ENCODE measurements at regions not wholly inside any gene's neighbourhood (a gene's known extent, or its start where the extent isn't known, plus 50 kb on each side); places are given as distances from the start of the nearest gene placed in this dataset.
"Not testable (repeated sequence)": the region's sequence is repeated elsewhere in the genome, so short reads cannot be mapped to it uniquely, and the experiment has no call there.

- Histone ChIP-seq H3K4me2 (ENCODE audit: low read length) (no peak overlapping the region), H3K79me1 (ENCODE audit: low read length) (no peaks in the 10 kb centered on the region), H3K36me3 (ENCODE audit: control insufficient read depth, insufficient read depth, low read length) (no peaks in the 10 kb centered on the region), H4K8ac (ENCODE audit: low read depth, low read length) (no peak overlapping the region), H3K23ac (ENCODE audit: low read length) (no peak overlapping the region), H3K27me3 (ENCODE audit: insufficient read depth, low read length, poor library complexity) (no peaks in the 10 kb centered on the region), H3K79me2 (ENCODE audit: control insufficient read depth, insufficient read depth, low read length) (no peaks in the 10 kb centered on the region), H2BK120ac (ENCODE audit: low read depth, low read length) (no peak overlapping the region), H3K4ac (ENCODE audit: low read depth, low read length) (no peak overlapping the region), H3K9ac (ENCODE audit: low read length) (no peak overlapping the region), H3K4me1 (ENCODE audit: control insufficient read depth, low read depth, low read length) (no peaks in the 10 kb centered on the region), H4K5ac (ENCODE audit: low read length) (no peak overlapping the region), H3K18ac (ENCODE audit: low read length) (no peak overlapping the region), H2AK5ac (ENCODE audit: low read length) (no peak overlapping the region), H3K56ac (ENCODE audit: low read length) (no peak overlapping the region), H2BK5ac (ENCODE audit: low read length) (no peak overlapping the region), H3K4me3 (ENCODE audit: low read length) (no peak overlapping the region), H2BK15ac (replicated peaks; ENCODE audit: low read depth) (no peak overlapping the region), H3K27ac (ENCODE audit: low read depth, low read length) (no peak overlapping the region)
- DNase-seq = no peak
- WGBS (ENCODE audit: extremely low coverage, insufficient coverage, low lambda C conversion rate) = no CpG with 5 or more reads among the region's 10 CpGs
Observed at GRCh38 chr4:186392017-186392416, 126.0 kb downstream of the F11 start.

- H3K4me2 ChIP-seq (ENCODE audit: low read length); H3K23ac ChIP-seq (ENCODE audit: low read length); H3K4me1 ChIP-seq (ENCODE audit: control insufficient read depth, low read depth, low read length); H3K79me2 ChIP-seq (ENCODE audit: control insufficient read depth, insufficient read depth, low read length); DNase-seq; H3K79me1 ChIP-seq (ENCODE audit: low read length); H4K5ac ChIP-seq (ENCODE audit: low read length); H2BK120ac ChIP-seq (ENCODE audit: low read depth, low read length); H3K4ac ChIP-seq (ENCODE audit: low read depth, low read length); H2BK15ac ChIP-seq (replicated peaks; ENCODE audit: low read depth); H3K56ac ChIP-seq (ENCODE audit: low read length); H2AK5ac ChIP-seq (ENCODE audit: low read length); H3K18ac ChIP-seq (ENCODE audit: low read length); H3K9ac ChIP-seq (ENCODE audit: low read length); H3K27me3 ChIP-seq (ENCODE audit: insufficient read depth, low read length, poor library complexity); H2BK5ac ChIP-seq (ENCODE audit: low read length); H3K27ac ChIP-seq (ENCODE audit: low read depth, low read length); H3K36me3 ChIP-seq (ENCODE audit: control insufficient read depth, insufficient read depth, low read length); H4K8ac ChIP-seq (ENCODE audit: low read depth, low read length); H3K4me3 ChIP-seq (ENCODE audit: low read length): not testable (repeated sequence)
- no CpG with 5 or more reads among the region's 1 CpG for WGBS (ENCODE audit: extremely low coverage, insufficient coverage, low lambda C conversion rate)
Observed at GRCh38 chr4:186384328-186384727, 118.3 kb downstream of the F11 start.

GRCh38 chr4:186368281-186368680 lies 102.3 kb downstream of the F11 start:
- Histone ChIP-seq H2BK5ac (ENCODE audit: low read length) (no peak overlapping the region), H4K8ac (ENCODE audit: low read depth, low read length) (no peak overlapping the region), H4K5ac (ENCODE audit: low read length) (no peak overlapping the region), H3K27me3 (ENCODE audit: insufficient read depth, low read length, poor library complexity) (no peaks in the 10 kb centered on the region), H3K4me2 (ENCODE audit: low read length) (no peak overlapping the region), H3K27ac (ENCODE audit: low read depth, low read length) (no peak overlapping the region), H2BK15ac (replicated peaks; ENCODE audit: low read depth) (no peak overlapping the region), H2BK120ac (ENCODE audit: low read depth, low read length) (no peak overlapping the region), H2AK5ac (ENCODE audit: low read length) (no peak overlapping the region), H3K4ac (ENCODE audit: low read depth, low read length) (no peak overlapping the region), H3K4me1 (ENCODE audit: control insufficient read depth, low read depth, low read length) (no peaks in the 10 kb centered on the region), H3K4me3 (ENCODE audit: low read length) (no peak overlapping the region), H3K79me2 (ENCODE audit: control insufficient read depth, insufficient read depth, low read length) (no peaks in the 10 kb centered on the region), H3K36me3 (ENCODE audit: control insufficient read depth, insufficient read depth, low read length) (no peaks in the 10 kb centered on the region), H3K56ac (ENCODE audit: low read length) (no peak overlapping the region), H3K18ac (ENCODE audit: low read length) (no peak overlapping the region), H3K23ac (ENCODE audit: low read length) (no peak overlapping the region), H3K9ac (ENCODE audit: low read length) (no peak overlapping the region), H3K79me1 (ENCODE audit: low read length) (no peaks in the 10 kb centered on the region)
- no peak for DNase-seq
- WGBS (ENCODE audit: extremely low coverage, insufficient coverage, low lambda C conversion rate) = no CpG with 5 or more reads among the region's 4 CpGs

GRCh38 chr4:186366326-186366725 lies 100.3 kb downstream of the F11 start:
- no peak for DNase-seq
- no peak overlapping the region for H3K56ac ChIP-seq (ENCODE audit: low read length)
- no peaks in the 10 kb centered on the region for H3K79me1 ChIP-seq (ENCODE audit: low read length)
- H3K9ac ChIP-seq (ENCODE audit: low read length) = no peak overlapping the region
- no peak overlapping the region for H3K27ac ChIP-seq (ENCODE audit: low read depth, low read length)
- H4K5ac ChIP-seq (ENCODE audit: low read length) = no peak overlapping the region
- H2BK5ac ChIP-seq (ENCODE audit: low read length) = no peak overlapping the region
- no peak overlapping the region for H2BK120ac ChIP-seq (ENCODE audit: low read depth, low read length)
- H3K4ac ChIP-seq (ENCODE audit: low read depth, low read length) = no peak overlapping the region
- no peak overlapping the region for H2BK15ac ChIP-seq (replicated peaks; ENCODE audit: low read depth)
- WGBS (ENCODE audit: extremely low coverage, insufficient coverage, low lambda C conversion rate) = no CpG with 5 or more reads among the region's 5 CpGs
- H3K4me1 ChIP-seq (ENCODE audit: control insufficient read depth, low read depth, low read length) = no peaks in the 10 kb centered on the region
- no peak overlapping the region for H3K4me3 ChIP-seq (ENCODE audit: low read length)
- H3K36me3 ChIP-seq (ENCODE audit: control insufficient read depth, insufficient read depth, low read length) = no peaks in the 10 kb centered on the region
- H3K79me2 ChIP-seq (ENCODE audit: control insufficient read depth, insufficient read depth, low read length) = no peaks in the 10 kb centered on the region
- no peaks in the 10 kb centered on the region for H3K27me3 ChIP-seq (ENCODE audit: insufficient read depth, low read length, poor library complexity)
- no peak overlapping the region for H3K4me2 ChIP-seq (ENCODE audit: low read length)
- H4K8ac ChIP-seq (ENCODE audit: low read depth, low read length) = no peak overlapping the region
- no peak overlapping the region for H3K23ac ChIP-seq (ENCODE audit: low read length)
- H2AK5ac ChIP-seq (ENCODE audit: low read length) = no peak overlapping the region
- no peak overlapping the region for H3K18ac ChIP-seq (ENCODE audit: low read length)

GRCh38 chr4:186363038-186363437 lies 97.0 kb downstream of the F11 start:
- not testable (repeated sequence) for H3K4me3 ChIP-seq (ENCODE audit: low read length); H2BK5ac ChIP-seq (ENCODE audit: low read length); H2BK15ac ChIP-seq (replicated peaks; ENCODE audit: low read depth); H3K36me3 ChIP-seq (ENCODE audit: control insufficient read depth, insufficient read depth, low read length); H2AK5ac ChIP-seq (ENCODE audit: low read length); H3K9ac ChIP-seq (ENCODE audit: low read length); H3K18ac ChIP-seq (ENCODE audit: low read length); H4K8ac ChIP-seq (ENCODE audit: low read depth, low read length); H3K27me3 ChIP-seq (ENCODE audit: insufficient read depth, low read length, poor library complexity); H2BK120ac ChIP-seq (ENCODE audit: low read depth, low read length); H4K5ac ChIP-seq (ENCODE audit: low read length); H3K4ac ChIP-seq (ENCODE audit: low read depth, low read length); H3K27ac ChIP-seq (ENCODE audit: low read depth, low read length); H3K4me2 ChIP-seq (ENCODE audit: low read length); H3K56ac ChIP-seq (ENCODE audit: low read length); H3K79me2 ChIP-seq (ENCODE audit: control insufficient read depth, insufficient read depth, low read length); H3K4me1 ChIP-seq (ENCODE audit: control insufficient read depth, low read depth, low read length); H3K23ac ChIP-seq (ENCODE audit: low read length); H3K79me1 ChIP-seq (ENCODE audit: low read length)
- DNase-seq = peak; percentile 37
- WGBS (ENCODE audit: extremely low coverage, insufficient coverage, low lambda C conversion rate) = no CpG with 5 or more reads among the region's 6 CpGs

- no peak overlapping the region for H3K18ac ChIP-seq (ENCODE audit: low read length)
- no peaks in the 10 kb centered on the region for H3K36me3 ChIP-seq (ENCODE audit: control insufficient read depth, insufficient read depth, low read length)
- H3K27me3 ChIP-seq (ENCODE audit: insufficient read depth, low read length, poor library complexity) = no peaks in the 10 kb centered on the region
- no peak overlapping the region for H2AK5ac ChIP-seq (ENCODE audit: low read length)
- no peak overlapping the region for H2BK120ac ChIP-seq (ENCODE audit: low read depth, low read length)
- no peak for DNase-seq
- no peak overlapping the region for H3K4ac ChIP-seq (ENCODE audit: low read depth, low read length)
- H3K9ac ChIP-seq (ENCODE audit: low read length) = no peak overlapping the region
- no CpG with 5 or more reads among the region's 4 CpGs for WGBS (ENCODE audit: extremely low coverage, insufficient coverage, low lambda C conversion rate)
- H3K4me3 ChIP-seq (ENCODE audit: low read length) = no peak overlapping the region
- no peak overlapping the region for H2BK5ac ChIP-seq (ENCODE audit: low read length)
- no peak overlapping the region for H3K27ac ChIP-seq (ENCODE audit: low read depth, low read length)
- no peak overlapping the region for H4K5ac ChIP-seq (ENCODE audit: low read length)
- no peak overlapping the region for H3K4me2 ChIP-seq (ENCODE audit: low read length)
- H4K8ac ChIP-seq (ENCODE audit: low read depth, low read length) = no peak overlapping the region
- H2BK15ac ChIP-seq (replicated peaks; ENCODE audit: low read depth) = no peak overlapping the region
- no peak overlapping the region for H3K56ac ChIP-seq (ENCODE audit: low read length)
- no peaks in the 10 kb centered on the region for H3K79me1 ChIP-seq (ENCODE audit: low read length)
- H3K23ac ChIP-seq (ENCODE audit: low read length) = no peak overlapping the region
- no peaks in the 10 kb centered on the region for H3K79me2 ChIP-seq (ENCODE audit: control insufficient read depth, insufficient read depth, low read length)
- no peaks in the 10 kb centered on the region for H3K4me1 ChIP-seq (ENCODE audit: control insufficient read depth, low read depth, low read length)
Observed at GRCh38 chr4:186360551-186360950, 94.6 kb downstream of the F11 start.

All from mesendoderm (in vitro differentiated cells).